Ishikawa (cell line): ENCODE measurements at regions not wholly inside any gene's neighbourhood (a gene's known extent, or its start where the extent isn't known, plus 50 kb on each side); places are given as distances from the start of the nearest gene placed in this dataset.

Experiments
- CEBPB ChIP-seq: IDR thresholded peaks from 2 replicates; pipeline ENCODE4 v1.6.1; 2012
- CREB1 ChIP-seq: IDR thresholded peaks from 2 replicates; pipeline ENCODE4 v1.6.1; 2012; ENCODE audit warnings: low read depth
- EGR1 ChIP-seq: IDR thresholded peaks from 2 replicates; pipeline ENCODE4 v1.6.1; 2012
- EP300 ChIP-seq: IDR thresholded peaks from 2 replicates; pipeline ENCODE4 v1.6.1; 2012; ENCODE audit warnings: borderline replicate concordance
- FOXM1 ChIP-seq: IDR thresholded peaks from 2 replicates; pipeline ENCODE4 v1.6.1; 2012; ENCODE audit warnings: low read depth, borderline replicate concordance
- NFIC ChIP-seq: IDR thresholded peaks from 2 replicates; pipeline ENCODE4 v1.6.1; 2012
- RAD21 ChIP-seq: IDR thresholded peaks from 2 replicates; pipeline ENCODE4 v1.6.1; 2012; ENCODE audit warnings: low read depth
- TAF1 ChIP-seq: IDR thresholded peaks from 2 replicates; pipeline ENCODE4 v1.6.1; 2012; ENCODE audit warnings: low read depth, mild to moderate bottlenecking
- TCF12 ChIP-seq: IDR thresholded peaks from 2 replicates; pipeline ENCODE4 v1.6.1; 2012; ENCODE audit warnings: low read depth
- TEAD4 ChIP-seq: IDR thresholded peaks from 2 replicates; pipeline ENCODE4 v1.6.1; 2012
- YY1 ChIP-seq: IDR thresholded peaks from 2 replicates; pipeline ENCODE4 v1.6.1; 2012; ENCODE audit warnings: low read depth
- ZBTB7A ChIP-seq: IDR thresholded peaks from 2 replicates; pipeline ENCODE4 v1.6.1; 2012; ENCODE audit warnings: low read depth
- TF ChIP-seq, protein P1 (sequence below): IDR thresholded peaks from 2 replicates; pipeline ENCODE4 v1.6.1; 2012
- TF ChIP-seq, protein P2 (sequence below): IDR thresholded peaks from 2 replicates; pipeline ENCODE4 v1.6.1; 2012
- TF ChIP-seq, protein P3 (sequence below): IDR thresholded peaks from 2 replicates; pipeline ENCODE4 v1.6.1; 2012; ENCODE audit warnings: low read depth, mild to moderate bottlenecking

DNA sequence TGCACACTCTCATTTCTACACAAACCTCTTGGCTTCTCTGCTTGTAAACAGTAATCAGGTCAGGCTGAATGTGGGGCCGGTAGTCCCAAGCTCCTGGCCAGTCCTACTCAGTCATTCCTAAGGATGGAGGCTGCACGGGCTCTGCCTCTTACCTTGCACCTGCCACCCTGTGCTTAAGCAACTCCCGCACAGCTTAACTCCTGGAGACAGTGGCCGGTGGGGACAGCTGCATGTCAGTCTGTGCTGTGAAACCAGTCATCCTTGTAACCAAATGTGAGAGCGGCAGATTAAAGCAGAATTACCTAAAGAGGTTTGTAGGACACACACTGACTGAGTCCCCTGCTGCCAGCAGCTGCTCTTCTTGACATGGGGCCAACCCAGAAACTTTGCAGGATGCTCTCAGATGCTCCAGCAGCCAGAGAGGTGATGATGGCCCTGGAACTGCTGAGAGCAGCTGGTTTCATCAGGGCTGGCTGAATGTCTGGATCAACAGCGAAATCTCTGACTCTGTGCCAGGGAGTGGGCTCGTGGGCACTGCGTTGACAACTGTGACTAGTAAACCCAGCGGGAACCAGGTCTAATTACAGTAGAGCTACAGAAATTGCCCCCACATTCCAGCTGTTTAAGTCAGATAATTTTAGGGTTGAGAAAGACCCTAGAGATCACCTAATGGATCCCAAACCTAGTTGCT is 123.7 kb downstream of the ANAPC4 start:
- TF ChIP-seq CEBPB: no peak
- TF ChIP-seq TAF1: no peak
- TF ChIP-seq CREB1: no peak
- no peak for TF ChIP-seq YY1
- no peak for TF ChIP-seq NFIC
- no peak for TF ChIP-seq TCF12
- no peak for TF ChIP-seq RAD21
- no peak for TF ChIP-seq FOXM1
- TF ChIP-seq, protein P1, sequence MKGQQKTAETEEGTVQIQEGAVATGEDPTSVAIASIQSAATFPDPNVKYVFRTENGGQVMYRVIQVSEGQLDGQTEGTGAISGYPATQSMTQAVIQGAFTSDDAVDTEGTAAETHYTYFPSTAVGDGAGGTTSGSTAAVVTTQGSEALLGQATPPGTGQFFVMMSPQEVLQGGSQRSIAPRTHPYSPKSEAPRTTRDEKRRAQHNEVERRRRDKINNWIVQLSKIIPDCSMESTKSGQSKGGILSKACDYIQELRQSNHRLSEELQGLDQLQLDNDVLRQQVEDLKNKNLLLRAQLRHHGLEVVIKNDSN: no peak
- no peak for TF ChIP-seq TEAD4
- TF ChIP-seq EP300: no peak
- TF ChIP-seq ZBTB7A: no peak
- TF ChIP-seq, protein P2, sequence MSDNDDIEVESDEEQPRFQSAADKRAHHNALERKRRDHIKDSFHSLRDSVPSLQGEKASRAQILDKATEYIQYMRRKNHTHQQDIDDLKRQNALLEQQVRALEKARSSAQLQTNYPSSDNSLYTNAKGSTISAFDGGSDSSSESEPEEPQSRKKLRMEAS: no peak
- TF ChIP-seq EGR1: no peak
- TF ChIP-seq, protein P3, sequence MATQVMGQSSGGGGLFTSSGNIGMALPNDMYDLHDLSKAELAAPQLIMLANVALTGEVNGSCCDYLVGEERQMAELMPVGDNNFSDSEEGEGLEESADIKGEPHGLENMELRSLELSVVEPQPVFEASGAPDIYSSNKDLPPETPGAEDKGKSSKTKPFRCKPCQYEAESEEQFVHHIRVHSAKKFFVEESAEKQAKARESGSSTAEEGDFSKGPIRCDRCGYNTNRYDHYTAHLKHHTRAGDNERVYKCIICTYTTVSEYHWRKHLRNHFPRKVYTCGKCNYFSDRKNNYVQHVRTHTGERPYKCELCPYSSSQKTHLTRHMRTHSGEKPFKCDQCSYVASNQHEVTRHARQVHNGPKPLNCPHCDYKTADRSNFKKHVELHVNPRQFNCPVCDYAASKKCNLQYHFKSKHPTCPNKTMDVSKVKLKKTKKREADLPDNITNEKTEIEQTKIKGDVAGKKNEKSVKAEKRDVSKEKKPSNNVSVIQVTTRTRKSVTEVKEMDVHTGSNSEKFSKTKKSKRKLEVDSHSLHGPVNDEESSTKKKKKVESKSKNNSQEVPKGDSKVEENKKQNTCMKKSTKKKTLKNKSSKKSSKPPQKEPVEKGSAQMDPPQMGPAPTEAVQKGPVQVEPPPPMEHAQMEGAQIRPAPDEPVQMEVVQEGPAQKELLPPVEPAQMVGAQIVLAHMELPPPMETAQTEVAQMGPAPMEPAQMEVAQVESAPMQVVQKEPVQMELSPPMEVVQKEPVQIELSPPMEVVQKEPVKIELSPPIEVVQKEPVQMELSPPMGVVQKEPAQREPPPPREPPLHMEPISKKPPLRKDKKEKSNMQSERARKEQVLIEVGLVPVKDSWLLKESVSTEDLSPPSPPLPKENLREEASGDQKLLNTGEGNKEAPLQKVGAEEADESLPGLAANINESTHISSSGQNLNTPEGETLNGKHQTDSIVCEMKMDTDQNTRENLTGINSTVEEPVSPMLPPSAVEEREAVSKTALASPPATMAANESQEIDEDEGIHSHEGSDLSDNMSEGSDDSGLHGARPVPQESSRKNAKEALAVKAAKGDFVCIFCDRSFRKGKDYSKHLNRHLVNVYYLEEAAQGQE: no peak

DNA sequence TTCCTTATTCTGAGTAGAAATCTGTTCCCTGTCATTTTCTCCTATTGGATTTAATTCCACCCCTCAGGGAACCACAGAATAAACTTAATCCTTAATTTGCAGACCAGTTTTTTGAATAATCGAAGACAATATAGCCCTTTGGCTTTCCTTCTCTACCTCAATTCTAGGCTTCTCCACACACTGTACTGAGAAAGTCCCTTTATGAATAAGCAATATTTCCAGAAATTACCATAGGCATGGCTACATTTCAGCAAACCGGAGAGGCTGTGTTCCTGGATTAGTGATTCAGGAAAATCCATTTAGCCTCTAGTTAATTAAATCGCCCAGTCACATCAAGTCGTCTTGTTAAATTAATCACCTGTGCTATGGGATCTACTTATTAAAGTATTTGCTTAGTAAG is 125.1 kb downstream of the ANAPC4 start:
- no peak for TF ChIP-seq EGR1
- no peak for TF ChIP-seq TAF1
- no peak for TF ChIP-seq CREB1

DNA sequence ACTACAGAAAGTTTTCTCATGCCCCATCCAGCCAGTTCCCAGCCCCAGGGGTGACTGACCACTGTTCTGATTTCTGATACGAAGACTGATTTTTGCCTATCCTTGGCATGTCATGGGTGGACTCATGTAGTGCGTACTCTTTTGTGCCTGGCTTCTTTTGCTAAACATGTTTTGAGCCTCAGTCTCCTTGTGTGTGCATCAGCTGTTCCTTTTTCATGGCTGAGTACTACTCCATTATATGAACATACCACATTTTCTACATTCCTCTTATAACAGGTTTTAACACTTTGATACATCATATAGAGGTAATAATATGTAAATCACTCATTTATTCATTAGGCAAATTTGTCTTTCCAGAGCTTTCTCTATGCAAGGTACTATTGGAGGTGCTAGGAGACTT is 126.7 kb downstream of the ANAPC4 start:
- TF ChIP-seq, protein P3: no peak
- TF ChIP-seq YY1 (no peak), RAD21 (no peak), TCF12 (no peak), ZBTB7A (no peak), EGR1 (no peak), EP300 (no peak), CREB1 (no peak), NFIC (no peak), TAF1 (no peak), FOXM1 (no peak), CEBPB (no peak), TEAD4 (no peak)
- TF ChIP-seq, protein P1: no peak
- TF ChIP-seq, protein P2: no peak

DNA sequence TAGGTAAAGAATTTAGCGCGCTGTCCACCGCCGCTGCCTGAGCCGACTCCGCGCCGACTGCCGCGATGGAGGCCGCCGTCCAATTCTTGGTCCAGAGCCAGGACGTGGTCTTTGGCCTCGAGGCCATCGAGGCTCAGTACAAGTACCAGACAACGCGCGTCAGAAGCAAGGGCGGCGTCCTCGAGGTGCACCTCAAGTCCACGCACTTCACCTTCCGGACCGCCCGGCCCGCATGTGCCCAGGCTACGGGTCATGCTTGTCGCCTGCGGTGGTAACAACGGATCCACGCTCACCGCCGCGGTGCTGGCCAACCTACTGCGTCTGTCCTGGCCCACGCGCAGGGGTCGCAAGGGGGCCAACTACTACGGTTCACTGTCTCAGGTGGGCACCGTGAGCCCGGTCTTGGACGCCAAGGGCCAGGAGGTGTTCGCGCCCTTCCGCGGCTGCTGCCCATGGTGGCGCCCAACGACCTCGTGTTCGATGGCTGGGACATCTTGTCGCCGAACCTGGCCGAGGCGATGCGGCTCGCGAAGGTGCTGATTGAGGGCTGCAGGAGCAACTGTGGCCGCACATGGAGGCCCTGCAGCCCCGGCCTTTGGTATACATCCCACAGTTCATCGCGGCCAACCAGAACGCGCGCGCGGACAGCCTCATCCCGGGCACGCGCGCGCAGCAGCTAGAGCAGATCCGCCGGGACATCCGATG is 128.0 kb downstream of the ANAPC4 start:
- TF ChIP-seq FOXM1 (no peak), CREB1 (no peak), EP300 (no peak), YY1 (no peak), NFIC (no peak), TEAD4 (no peak)

DNA sequence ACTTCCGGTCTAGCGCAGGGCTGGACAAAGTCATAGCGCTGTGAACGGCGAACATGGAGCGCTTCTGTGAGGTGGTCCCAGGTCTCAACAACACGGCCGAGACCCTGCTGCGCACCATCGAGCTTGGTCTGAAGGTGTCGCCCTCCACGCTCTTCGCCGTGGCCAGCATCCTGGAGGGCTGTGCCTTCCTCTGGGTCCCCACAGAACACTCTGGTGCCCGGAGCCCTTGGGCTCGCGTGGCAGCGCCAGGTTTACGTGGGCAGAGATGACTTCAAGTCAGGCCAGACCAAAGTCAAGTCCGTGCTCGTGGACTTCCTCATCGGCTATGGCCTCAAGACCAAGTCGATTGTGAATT is 128.6 kb downstream of the ANAPC4 start:
- TF ChIP-seq CREB1 (no peak), RAD21 (no peak), TAF1 (no peak)

DNA sequence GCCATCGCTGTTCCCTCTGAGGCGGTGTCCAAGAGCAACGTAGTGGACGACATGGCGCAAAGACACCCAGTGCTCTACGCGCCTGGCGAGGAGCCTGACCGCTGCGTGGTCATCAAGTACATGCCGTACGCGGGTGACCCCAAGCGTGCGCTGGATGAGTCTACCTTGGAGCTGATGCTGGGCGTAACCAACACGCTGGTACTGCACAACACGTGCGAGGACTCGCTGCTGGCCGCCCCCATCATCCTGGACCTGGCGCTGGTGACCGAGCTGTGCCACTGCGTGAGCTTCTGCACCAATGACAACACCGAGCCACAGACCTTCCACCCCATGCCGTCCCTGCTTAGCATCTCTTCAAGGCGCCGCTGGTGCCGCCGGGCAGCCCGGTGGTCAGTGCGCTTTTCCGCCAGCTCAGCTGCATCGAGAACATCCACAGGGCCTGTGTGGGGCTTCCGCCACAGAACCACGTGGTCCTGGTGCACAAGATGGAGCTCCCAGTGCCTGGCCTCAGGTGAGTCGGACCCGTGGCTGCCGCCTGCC is 129.0 kb downstream of the ANAPC4 start:
- TF ChIP-seq, protein P3: no peak
- TF ChIP-seq YY1: no peak
- TF ChIP-seq EP300: no peak
- TF ChIP-seq NFIC: no peak
- no peak for TF ChIP-seq TAF1
- no peak for TF ChIP-seq CEBPB
- TF ChIP-seq, protein P2: no peak
- no peak for TF ChIP-seq FOXM1
- TF ChIP-seq CREB1: no peak
- TF ChIP-seq TEAD4: no peak
- TF ChIP-seq, protein P1: no peak
